ENCODE measurements at regions not wholly inside any gene's neighbourhood (a gene's known extent, or its start where the extent isn't known, plus 50 kb on each side); places are given as distances from the start of the nearest gene placed in this dataset.

DNA sequence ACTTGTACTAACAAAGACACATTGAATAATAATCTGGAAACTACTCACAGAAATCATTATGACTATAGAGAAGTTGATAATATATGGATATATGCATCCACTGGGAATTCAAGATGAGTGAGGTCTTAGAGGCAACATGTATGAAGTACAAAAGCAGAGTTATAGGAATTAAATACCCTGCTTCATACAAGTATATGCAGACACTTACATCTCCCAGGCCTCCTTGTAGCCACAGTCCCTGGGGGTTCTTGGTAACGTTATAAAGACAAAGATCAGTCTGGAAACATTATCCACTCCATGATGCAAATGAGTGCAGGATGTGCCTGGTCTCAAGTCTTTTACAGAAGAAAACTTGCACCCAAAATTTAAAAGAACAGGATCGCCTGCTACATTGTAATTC, 92.4 kb upstream of the ANXA1 start:
- Histone ChIP-seq H3K9me3 (ENCODE audit: control insufficient read depth in 1 of 2, insufficient read depth in 1 of 2, low read length in 2 of 2) (no peaks in the 10 kb centered on the region), H3K36me3 (ENCODE audit: insufficient read depth, low read length) (no peaks in the 10 kb centered on the region), H3K4me1 (ENCODE audit: insufficient read depth, low read length) (no peaks in the 10 kb centered on the region), H3K4me3 (ENCODE audit: low read length) (no peak overlapping the region), H3K27ac (ENCODE audit: low read depth in 1 of 2, low read length in 2 of 2) (no peak overlapping the region), H3K27me3 (ENCODE audit: control insufficient read depth in 1 of 2, insufficient read depth in 2 of 2, low read length in 2 of 2) (peaks cover 3% of the 10 kb centered on the region in 2 experiments)
- Mint-ChIP-seq H3K27ac (no peak overlapping the region), H3K27me3 (peaks cover 8% of the 10 kb centered on the region), H3K4me3 (no peak overlapping the region), H3K4me1 (ENCODE audit: low read depth) (no peaks in the 10 kb centered on the region), H3K9me3 (no peaks in the 10 kb centered on the region), H3K36me3 (ENCODE audit: low read depth) (no peaks in the 10 kb centered on the region)
- no peak for DNase-seq
- ChIA-PET CTCF (no interaction called here), POLR2A (no interaction called here)
- TF ChIP-seq, protein P1, sequence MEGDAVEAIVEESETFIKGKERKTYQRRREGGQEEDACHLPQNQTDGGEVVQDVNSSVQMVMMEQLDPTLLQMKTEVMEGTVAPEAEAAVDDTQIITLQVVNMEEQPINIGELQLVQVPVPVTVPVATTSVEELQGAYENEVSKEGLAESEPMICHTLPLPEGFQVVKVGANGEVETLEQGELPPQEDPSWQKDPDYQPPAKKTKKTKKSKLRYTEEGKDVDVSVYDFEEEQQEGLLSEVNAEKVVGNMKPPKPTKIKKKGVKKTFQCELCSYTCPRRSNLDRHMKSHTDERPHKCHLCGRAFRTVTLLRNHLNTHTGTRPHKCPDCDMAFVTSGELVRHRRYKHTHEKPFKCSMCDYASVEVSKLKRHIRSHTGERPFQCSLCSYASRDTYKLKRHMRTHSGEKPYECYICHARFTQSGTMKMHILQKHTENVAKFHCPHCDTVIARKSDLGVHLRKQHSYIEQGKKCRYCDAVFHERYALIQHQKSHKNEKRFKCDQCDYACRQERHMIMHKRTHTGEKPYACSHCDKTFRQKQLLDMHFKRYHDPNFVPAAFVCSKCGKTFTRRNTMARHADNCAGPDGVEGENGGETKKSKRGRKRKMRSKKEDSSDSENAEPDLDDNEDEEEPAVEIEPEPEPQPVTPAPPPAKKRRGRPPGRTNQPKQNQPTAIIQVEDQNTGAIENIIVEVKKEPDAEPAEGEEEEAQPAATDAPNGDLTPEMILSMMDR (IDR thresholded peaks at IDR 0.05) = no peak
- ATAC-seq (ENCODE audit: poor library complexity) = no peak
- intact Hi-C loops (cut with DNase I, micrococcal nuclease) = no loop called here

DNA sequence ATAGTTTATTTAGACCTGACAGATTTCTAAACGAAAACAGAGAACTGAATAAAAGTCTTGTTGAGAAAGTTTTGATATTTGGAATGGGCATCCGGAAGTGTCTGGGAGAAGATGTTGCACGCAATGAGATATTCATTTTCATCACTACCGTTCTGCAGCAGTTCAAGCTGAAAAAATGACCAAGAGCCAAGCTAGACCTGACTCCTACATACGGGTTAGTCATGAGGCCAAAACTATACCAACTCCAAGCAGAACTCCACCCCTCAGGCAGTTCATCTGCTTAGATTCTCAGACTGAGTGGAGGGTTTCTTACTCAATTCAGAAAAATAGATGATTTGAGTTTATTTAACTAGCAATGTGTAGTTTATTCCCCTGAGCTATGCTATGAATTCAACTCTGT, 95.4 kb upstream of the ANXA1 start:
- ATAC-seq (ENCODE audit: poor library complexity) = no peak
- no peaks in the 10 kb centered on the region for H3K4me1 Mint-ChIP-seq (ENCODE audit: low read depth)
- Histone ChIP-seq H3K27me3 (ENCODE audit: control insufficient read depth in 1 of 2, insufficient read depth in 2 of 2, low read length in 2 of 2) (peaks cover 3 to 13% of the 10 kb centered on the region in 2 experiments), H3K4me3 (ENCODE audit: low read length) (no peak overlapping the region), H3K9me3 (ENCODE audit: control insufficient read depth in 1 of 2, insufficient read depth in 1 of 2, low read length in 2 of 2) (no peaks in the 10 kb centered on the region), H3K27ac (ENCODE audit: low read depth in 1 of 2, low read length in 2 of 2) (no peak overlapping the region), H3K36me3 (ENCODE audit: insufficient read depth, low read length) (no peaks in the 10 kb centered on the region), H3K4me1 (ENCODE audit: insufficient read depth, low read length) (no peaks in the 10 kb centered on the region)
- intact Hi-C loops (cut with DNase I, micrococcal nuclease) = no loop called here
- TF ChIP-seq, protein P1 (IDR thresholded peaks at IDR 0.05) = no peak
- no peak overlapping the region for H3K27ac Mint-ChIP-seq
- H3K9me3 Mint-ChIP-seq = no peaks in the 10 kb centered on the region
- peaks cover 12% of the 10 kb centered on the region for H3K27me3 Mint-ChIP-seq
- H3K4me3 Mint-ChIP-seq = no peak overlapping the region
- ChIA-PET CTCF (interaction anchor here (1.0 kb wide), 1 partner anchor 51 kb away, joined by 3 read pairs; no protein-coding TSS in a partner anchor), POLR2A (no interaction called here)
- no peaks in the 10 kb centered on the region for H3K36me3 Mint-ChIP-seq (ENCODE audit: low read depth)
- no peak for DNase-seq

DNA sequence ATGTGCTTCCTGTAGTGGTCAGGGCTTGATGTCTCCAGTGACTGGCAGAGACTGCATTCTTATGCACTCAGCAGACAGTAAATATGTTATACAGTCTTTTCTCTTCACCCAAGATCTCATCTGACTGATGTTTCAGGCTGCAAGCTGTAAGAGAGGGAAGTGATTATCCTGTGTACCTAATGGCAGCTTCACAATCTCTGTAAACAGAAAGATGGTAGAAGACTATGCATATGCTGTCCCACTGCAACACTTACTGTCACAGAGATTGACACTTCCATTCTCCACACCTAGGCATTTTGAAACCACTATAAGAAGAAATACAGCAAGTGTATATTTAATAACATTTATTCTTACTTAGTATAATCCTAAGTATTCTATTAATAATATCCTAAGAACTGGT, 97.6 kb upstream of the ANXA1 start:
- Histone ChIP-seq H3K27ac (ENCODE audit: low read depth in 1 of 2, low read length in 2 of 2) (no peak overlapping the region), H3K36me3 (ENCODE audit: insufficient read depth, low read length) (no peaks in the 10 kb centered on the region), H3K27me3 (ENCODE audit: control insufficient read depth in 1 of 2, insufficient read depth in 2 of 2, low read length in 2 of 2) (peaks cover 0 to 13% of the 10 kb centered on the region in 2 experiments), H3K4me3 (ENCODE audit: low read length) (no peak overlapping the region), H3K9me3 (ENCODE audit: control insufficient read depth in 1 of 2, insufficient read depth in 1 of 2, low read length in 2 of 2) (no peaks in the 10 kb centered on the region), H3K4me1 (ENCODE audit: insufficient read depth, low read length) (no peaks in the 10 kb centered on the region)
- CTCF ChIA-PET = no interaction called here
- Mint-ChIP-seq H3K9me3 (no peaks in the 10 kb centered on the region), H3K4me3 (no peak overlapping the region), H3K36me3 (ENCODE audit: low read depth) (no peaks in the 10 kb centered on the region), H3K27ac (no peak overlapping the region), H3K4me1 (ENCODE audit: low read depth) (no peaks in the 10 kb centered on the region), H3K27me3 (peaks cover 11% of the 10 kb centered on the region)
- intact Hi-C loops (cut with DNase I, micrococcal nuclease) = no loop called here
- TF ChIP-seq, protein P1 (IDR thresholded peaks at IDR 0.05) = no peak
- POLR2A ChIA-PET = no interaction called here
- DNase-seq = no peak
- no peak for ATAC-seq (ENCODE audit: poor library complexity)
